Inflammatory macrophage treated with lipopolysaccharide for 4 hours (primary cell): ENCODE measurements at regions not wholly inside any gene's neighbourhood (a gene's known extent, or its start where the extent isn't known, plus 50 kb on each side); places are given as distances from the start of the nearest gene placed in this dataset.
"Not testable (repeated sequence)": the region's sequence is repeated elsewhere in the genome, so short reads cannot be mapped to it uniquely, and the experiment has no call there.

Experiments
- DNase-seq: peaks from one replicate; pipeline ENCODE4 v3.0.0-alpha.2; 2020

DNA sequence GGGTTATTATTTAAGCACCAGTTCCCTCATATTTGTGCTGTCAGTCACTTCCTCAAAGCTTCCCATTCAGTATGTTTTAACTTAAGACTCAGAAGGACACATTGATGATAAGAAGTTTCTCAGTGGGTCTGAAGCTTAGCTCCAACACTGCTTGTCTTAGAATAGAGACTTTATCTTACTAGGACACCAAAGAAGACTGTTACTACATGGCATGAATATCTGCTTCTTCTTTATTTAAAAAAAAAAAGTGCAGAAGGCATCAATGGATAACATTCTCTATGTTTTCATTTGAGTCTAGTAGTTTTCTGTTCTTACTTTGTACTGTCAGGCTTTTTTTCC, 404.2 kb downstream of the DAD1 start:
- no peak for DNase-seq

DNA sequence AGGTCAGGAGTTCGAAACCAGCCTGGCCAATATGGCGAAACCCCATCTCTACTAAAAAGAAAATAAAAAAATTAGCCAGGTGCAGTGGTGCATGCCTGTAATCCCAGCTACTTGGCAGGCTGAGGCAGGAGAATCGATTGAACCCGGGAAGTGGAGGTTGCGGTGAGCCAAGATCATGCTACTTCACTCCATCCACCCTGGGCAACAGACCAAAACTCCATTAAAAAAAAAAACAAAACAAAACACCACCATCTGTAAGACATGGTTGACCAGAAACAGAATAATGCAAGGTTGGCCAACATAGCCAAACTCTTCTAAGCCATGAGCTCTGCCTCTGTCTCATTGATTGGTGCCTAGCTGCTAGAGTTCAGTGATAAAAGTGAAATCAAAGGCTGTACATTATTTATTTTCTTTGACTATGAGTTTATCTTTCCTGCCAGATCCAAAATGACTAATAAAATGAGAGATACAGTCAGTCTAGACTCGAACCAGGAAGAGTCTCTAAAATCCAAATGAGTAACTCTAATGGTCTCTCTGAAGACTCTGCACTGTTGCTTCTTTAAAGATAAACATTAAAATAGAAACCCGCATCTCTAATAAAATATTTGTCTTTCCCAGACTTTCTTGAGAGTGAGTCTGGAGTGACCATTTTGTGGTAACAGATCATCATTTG, 404.7 kb downstream of the DAD1 start:
- no peak for DNase-seq

GRCh38 chr14:22180045-22180444, 409.0 kb downstream of the DAD1 start:
- DNase-seq: no peak

GRCh38 chr14:22179190-22179589, 409.8 kb downstream of the DAD1 start:
- no peak for DNase-seq

DNA sequence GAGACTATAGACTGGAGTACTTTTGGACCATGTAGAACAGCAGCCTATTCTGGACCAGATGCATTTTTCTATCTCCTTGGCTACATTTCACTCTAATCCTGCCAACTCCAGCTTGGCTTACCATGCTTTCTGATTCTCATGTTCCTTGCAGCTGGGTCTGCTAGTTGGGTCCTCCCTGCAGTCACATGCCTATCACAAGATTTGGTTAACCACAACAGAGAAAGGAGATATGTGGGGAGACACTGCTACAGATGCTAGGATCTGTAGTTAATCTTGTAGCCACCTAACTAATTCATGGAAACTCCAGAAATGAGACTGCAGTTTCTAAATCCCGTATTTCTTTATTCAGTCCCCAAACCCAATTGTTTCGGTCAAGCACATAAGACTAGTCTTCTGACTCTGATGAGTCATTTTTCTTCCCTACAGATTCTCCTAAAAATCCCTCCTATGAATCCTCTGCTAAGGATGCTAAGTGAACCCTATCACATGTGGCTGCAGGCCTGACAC, 410.6 kb downstream of the DAD1 start:
- no peak for DNase-seq

- no peak for DNase-seq
Observed at GRCh38 chr14:22177870-22178269, 411.2 kb downstream of the DAD1 start.

- no peak for DNase-seq
Observed at GRCh38 chr14:22176957-22177356, 412.1 kb downstream of the DAD1 start.

DNA sequence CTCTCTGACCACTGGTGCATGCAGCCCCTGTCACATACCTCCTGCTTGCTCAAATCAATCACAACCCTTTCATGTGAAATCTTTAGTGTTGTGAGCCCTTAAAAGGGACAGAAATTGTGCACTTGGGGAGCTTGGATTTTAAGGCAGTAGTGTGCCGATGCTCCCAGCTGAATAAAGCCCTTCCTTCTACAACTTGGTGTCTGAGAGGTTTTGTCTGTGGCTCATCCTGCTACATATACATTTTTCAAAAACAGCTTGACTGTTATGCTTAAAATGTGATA, 413.8 kb downstream of the DAD1 start:
- not testable (repeated sequence) for DNase-seq

GRCh38 chr14:22174412-22175277, 414.4 kb downstream of the DAD1 start:
- DNase-seq: no peak

- no peak for DNase-seq
Observed at GRCh38 chr14:22168092-22168955, 420.7 kb downstream of the DAD1 start.

DNA sequence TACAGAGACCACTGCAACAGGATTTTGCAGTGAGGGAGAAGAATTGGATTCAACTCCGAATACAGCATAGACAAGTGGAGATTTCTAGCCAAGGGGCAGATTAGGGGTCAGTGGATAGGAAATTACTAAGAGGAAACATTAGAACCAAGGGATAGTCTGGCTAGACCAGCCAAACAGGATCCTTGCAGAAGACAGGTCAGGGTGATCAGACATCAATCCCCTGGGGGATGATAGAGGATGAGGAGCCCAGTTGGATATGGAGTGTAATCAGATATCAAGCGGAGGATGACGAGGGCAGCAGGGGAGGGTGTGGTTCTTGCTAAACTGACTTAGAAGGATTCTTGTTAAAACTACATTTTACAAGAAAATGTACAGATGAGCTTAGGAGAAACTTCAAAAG, 424.4 kb downstream of the DAD1 start:
- DNase-seq: no peak

GRCh38 chr14:22163051-22163450, 426.0 kb downstream of the DAD1 start:
- peak; percentile 21 for DNase-seq

- peak; percentile 83 for DNase-seq
Observed at GRCh38 chr14:22159957-22160356, 429.1 kb downstream of the DAD1 start.

DNA sequence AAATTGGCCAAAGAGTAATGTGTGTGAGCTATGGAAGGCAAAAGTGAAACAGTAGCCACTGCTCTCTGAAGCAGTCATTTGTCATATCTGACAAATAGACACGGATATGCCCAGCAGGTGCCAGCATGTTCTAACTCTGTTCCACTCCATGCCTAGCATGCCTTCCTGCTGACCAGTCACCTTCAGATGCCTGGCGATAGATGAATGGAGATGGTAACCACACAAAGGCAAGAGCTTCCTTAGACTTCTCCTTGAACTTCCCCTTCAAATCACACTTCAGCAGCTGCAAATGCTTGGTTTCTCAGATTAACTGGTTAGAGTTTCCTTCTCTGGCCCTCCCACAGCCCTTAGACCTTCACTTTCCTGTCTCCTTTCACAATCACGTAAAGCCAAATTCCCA, 429.9 kb downstream of the DAD1 start:
- peak; percentile 34 for DNase-seq

- DNase-seq: no peak
Observed at GRCh38 chr14:22158560-22158959, 430.5 kb downstream of the DAD1 start.

DNA sequence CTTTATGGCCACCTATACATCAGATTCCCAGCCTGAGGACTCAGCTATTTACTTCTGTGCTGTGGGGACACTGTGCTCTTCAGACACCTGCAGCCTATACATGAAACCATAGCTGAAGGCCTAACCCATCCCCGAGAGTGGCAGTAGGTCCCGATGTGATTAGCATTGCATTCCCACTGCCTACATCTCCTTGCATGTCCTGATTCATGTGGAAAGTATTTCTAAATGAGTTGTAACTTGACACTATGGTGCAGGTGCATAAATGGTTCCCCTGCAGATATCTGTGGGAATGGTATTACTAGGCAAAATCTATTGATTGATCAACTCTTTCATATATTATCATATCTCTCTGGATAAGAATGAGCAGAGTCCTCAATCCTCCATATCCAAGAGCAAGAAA, 433.5 kb downstream of the DAD1 start:
- DNase-seq: no peak

DNA sequence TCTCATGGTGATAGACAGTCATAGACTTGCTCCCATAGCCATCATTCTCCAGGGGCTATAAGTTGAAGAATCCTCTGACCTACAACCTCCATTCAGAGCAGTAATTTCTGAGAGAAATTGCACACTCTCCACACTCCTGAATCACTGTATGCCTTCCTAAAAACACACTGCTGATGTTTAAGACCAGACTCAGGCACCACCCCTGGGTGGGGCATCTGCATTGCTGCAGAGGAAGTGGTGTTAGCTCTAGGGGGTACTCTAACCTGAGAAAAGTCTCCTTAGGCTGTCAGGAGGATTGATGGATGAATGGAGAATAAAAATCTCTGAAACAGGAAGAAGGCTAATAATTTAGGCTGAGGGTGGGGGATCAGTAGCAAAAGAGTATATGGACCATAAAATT, 436.1 kb downstream of the DAD1 start:
- DNase-seq: no peak

DNA sequence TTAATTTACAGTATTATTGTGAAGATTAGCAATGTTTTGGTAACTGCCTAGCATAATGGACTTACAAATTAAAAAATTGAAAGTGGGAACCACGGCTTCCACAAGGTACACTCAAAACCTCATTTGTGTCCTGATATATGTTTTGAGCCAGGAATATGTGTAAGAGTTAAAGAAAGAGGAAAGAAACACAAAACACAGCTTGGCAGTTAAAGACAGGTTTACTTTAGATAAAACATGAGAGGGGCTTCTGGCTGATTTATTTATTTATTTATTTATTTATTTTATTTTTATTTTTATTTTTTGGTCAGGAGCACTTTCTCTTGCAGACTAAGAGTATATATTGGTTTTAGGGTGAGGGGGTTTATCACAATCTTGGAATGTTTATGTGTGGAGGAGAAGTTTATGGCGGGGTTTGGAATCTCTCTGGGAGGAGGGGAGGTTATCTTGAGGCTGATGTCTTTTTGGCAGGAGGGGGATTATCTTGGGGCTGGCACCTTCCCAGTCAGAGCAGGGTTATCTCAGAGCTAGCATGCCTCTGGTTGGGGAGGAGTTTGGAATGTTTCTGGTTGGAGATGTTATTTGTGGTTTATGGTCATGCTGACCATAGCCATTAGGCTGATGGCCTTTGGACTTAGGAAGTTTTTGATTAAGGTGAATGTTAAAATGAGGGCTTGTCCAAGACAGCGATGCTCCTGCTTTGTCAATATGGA, 436.7 kb downstream of the DAD1 start:
- DNase-seq: no peak

DNA sequence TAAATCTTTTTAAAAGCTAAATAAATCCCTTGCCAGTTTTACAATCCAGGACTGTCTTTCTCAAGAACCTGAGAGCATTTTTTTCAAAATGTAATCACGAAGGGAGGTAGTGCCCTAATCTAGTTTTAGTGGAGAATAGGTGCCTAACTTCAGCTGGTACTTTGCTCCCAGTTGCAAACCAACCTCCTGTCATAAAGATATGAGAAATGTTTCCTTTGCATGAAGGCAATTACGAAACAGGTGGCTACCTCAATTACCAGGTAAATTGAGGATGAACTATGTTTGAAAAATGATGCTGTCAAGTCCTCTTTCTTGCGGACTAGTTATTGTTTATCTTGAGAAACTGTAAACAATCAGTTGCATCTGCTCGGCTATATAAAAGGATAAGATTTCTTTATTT, 437.9 kb downstream of the DAD1 start:
- DNase-seq: no peak

DNA sequence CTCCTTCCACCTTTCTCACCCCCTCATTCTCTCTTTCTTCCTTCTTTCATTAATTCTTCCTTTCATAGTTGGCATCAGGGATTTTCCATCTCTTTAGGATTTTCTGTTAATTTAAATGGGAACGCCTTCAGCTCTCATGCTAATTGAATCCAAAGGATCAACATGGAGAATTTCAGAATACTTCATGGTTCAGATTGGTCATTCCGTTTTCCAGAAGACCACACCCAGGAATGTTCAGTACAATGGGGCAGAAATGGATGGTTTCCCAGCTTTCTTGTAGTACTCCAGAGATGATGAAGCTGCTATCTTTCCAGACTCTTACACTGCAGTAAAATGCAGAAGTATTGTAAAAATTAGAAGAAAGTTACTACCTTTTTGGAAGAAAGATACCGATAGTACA, 440.0 kb downstream of the DAD1 start:
- no peak for DNase-seq

DNA sequence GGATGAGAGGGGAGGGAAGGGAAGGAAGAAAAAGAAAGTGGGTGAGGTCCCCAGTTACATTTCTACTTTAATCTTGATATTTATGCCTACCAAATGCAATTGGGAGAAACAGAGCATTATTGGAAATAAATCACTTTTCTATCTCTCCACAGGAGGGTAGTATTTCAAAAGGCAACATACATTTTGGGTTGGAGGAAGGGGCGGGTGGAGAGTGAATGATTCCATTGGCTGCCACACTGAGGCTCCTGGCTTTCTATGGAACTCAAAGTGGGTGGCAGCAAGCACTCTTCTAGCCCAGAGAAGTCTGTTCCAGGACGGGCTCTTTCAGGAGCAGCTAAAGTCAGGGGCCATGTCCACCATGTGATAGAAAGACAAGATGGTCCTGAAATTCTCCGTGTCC, 441.3 kb downstream of the DAD1 start:
- DNase-seq: no peak

DNA sequence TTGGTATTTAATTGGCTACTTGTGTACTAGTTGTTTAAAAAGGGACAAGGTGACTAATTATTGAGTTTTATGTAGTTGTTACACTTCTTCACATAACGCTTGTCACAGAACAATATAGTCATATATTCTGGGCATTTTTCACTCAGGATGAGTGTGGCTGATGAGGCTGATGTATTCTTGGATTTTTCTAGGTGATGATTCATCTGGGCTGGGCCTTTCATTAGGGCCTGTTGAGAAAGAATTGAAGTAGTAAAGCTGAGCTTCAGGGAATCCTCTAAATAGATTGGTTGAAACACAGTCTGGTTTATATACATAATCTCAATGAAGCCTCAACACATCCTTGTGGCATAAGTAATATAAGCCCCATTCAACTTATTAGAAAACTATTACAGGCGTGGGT, 445.7 kb downstream of the DAD1 start:
- peak; percentile 24 for DNase-seq

DNA sequence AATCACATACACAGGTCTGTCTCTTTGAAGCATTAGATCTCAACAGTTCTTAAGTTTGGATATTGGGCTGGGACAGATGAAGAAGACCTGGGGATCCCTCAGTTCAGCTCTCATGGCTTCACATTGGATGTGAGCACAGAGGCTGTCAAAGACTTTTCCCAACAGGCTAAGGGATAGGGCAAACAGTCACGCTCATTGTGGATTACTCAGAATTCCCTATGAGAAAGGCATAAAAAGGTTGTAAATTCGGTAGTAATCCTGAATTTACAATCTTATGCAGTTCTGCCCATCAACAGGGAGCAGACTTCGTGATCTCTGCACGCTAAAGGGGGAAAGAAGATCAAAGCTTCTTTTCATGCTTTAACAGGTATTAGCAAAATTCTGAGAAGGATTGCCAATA, 448.4 kb downstream of the DAD1 start:
- no peak for DNase-seq
